ENCODE measurements at regions not wholly inside any gene's neighbourhood (a gene's known extent, or its start where the extent isn't known, plus 50 kb on each side); places are given as distances from the start of the nearest gene placed in this dataset.

- no peak for TF ChIP-seq CTCF (conservative IDR thresholded peaks at IDR 0.05; ENCODE audit: low read depth, low read length)
- H3K4me3 ChIP-seq (ENCODE audit: low read depth, low read length), result no peak overlapping the region
- no peak for DNase-seq (ENCODE audit: low read depth)
Observed at GRCh38 chr18:71678144-71678543, 866.0 kb downstream of the CBLN2 start.

- H3K4me3 ChIP-seq (ENCODE audit: low read depth, low read length), result no peak overlapping the region
- no peak for TF ChIP-seq CTCF (conservative IDR thresholded peaks at IDR 0.05; ENCODE audit: low read depth, low read length)
- DNase-seq (ENCODE audit: low read depth), result no peak
Observed at GRCh38 chr18:71673954-71674353, 870.2 kb downstream of the CBLN2 start.

GRCh38 chr18:71673498-71673897 is 870.6 kb downstream of the CBLN2 start:
- TF ChIP-seq CTCF (conservative IDR thresholded peaks at IDR 0.05; ENCODE audit: low read depth, low read length), result no peak
- no peak for DNase-seq (ENCODE audit: low read depth)
- H3K4me3 ChIP-seq (ENCODE audit: low read depth, low read length), result no peak overlapping the region

GRCh38 chr18:71666481-71666880 is 877.7 kb downstream of the CBLN2 start:
- DNase-seq (ENCODE audit: low read depth), result no peak
- no peak overlapping the region for H3K4me3 ChIP-seq (ENCODE audit: low read depth, low read length)
- TF ChIP-seq CTCF (conservative IDR thresholded peaks at IDR 0.05; ENCODE audit: low read depth, low read length), result no peak

GRCh38 chr18:71665131-71665530 is 879.0 kb downstream of the CBLN2 start:
- peak; percentile 52 for DNase-seq (ENCODE audit: low read depth)
- no peak overlapping the region for H3K4me3 ChIP-seq (ENCODE audit: low read depth, low read length)
- TF ChIP-seq CTCF (conservative IDR thresholded peaks at IDR 0.05; ENCODE audit: low read depth, low read length), result no peak

GRCh38 chr18:71643822-71644221 is 900.3 kb downstream of the CBLN2 start:
- no peak for TF ChIP-seq CTCF (conservative IDR thresholded peaks at IDR 0.05; ENCODE audit: low read depth, low read length)
- no peak overlapping the region for H3K4me3 ChIP-seq (ENCODE audit: low read depth, low read length)
- DNase-seq (ENCODE audit: low read depth), result no peak

GRCh38 chr18:71630696-71631095 is 913.4 kb downstream of the CBLN2 start:
- DNase-seq (ENCODE audit: low read depth), result peak; percentile 65
- TF ChIP-seq CTCF (conservative IDR thresholded peaks at IDR 0.05; ENCODE audit: low read depth, low read length), result no peak

More at GRCh38 chr18:71630696-71631095, 913.4 kb downstream of the CBLN2 start:
- H3K4me3 ChIP-seq (ENCODE audit: low read depth, low read length), result no peak overlapping the region

Measured in choroid plexus epithelial cell (primary cell).